ENCODE measurements at regions not wholly inside any gene's neighbourhood (a gene's known extent, or its start where the extent isn't known, plus 50 kb on each side); places are given as distances from the start of the nearest gene placed in this dataset.

GRCh38 chr2:173782681-173783080 is 182.5 kb downstream of the SP3 start:
- no peak for DNase-seq (ENCODE audit: low spot score)
- in situ Hi-C loops (cut with MboI; ENCODE audit: low sequenced_read_pairs, unreplicated experiment): no loop called here
- no peak for TF ChIP-seq CTCF (IDR thresholded peaks at IDR 0.05; ENCODE audit: borderline replicate concordance, control extremely low read depth, extremely low read depth, insufficient read depth, missing control alignments)

GRCh38 chr2:173783382-173783781 is 181.8 kb downstream of the SP3 start:
- no peak for DNase-seq (ENCODE audit: low spot score)
- TF ChIP-seq CTCF (IDR thresholded peaks at IDR 0.05; ENCODE audit: borderline replicate concordance, control extremely low read depth, extremely low read depth, insufficient read depth, missing control alignments): no peak
- in situ Hi-C loops (cut with MboI; ENCODE audit: low sequenced_read_pairs, unreplicated experiment): no loop called here

- no peak for TF ChIP-seq CTCF (IDR thresholded peaks at IDR 0.05; ENCODE audit: borderline replicate concordance, control extremely low read depth, extremely low read depth, insufficient read depth, missing control alignments)
- in situ Hi-C loops (cut with MboI; ENCODE audit: low sequenced_read_pairs, unreplicated experiment): no loop called here
- DNase-seq (ENCODE audit: low spot score): no peak
These were observed 179.4 kb downstream of the SP3 start for GRCh38 chr2:173785813-173786212.

GRCh38 chr2:173791502-173791901 is 173.7 kb downstream of the SP3 start:
- in situ Hi-C loops (cut with MboI; ENCODE audit: low sequenced_read_pairs, unreplicated experiment): no loop called here
- no peak for TF ChIP-seq CTCF (IDR thresholded peaks at IDR 0.05; ENCODE audit: borderline replicate concordance, control extremely low read depth, extremely low read depth, insufficient read depth, missing control alignments)
- no peak for DNase-seq (ENCODE audit: low spot score)

GRCh38 chr2:173792166-173792565 is 173.0 kb downstream of the SP3 start:
- in situ Hi-C loops (cut with MboI; ENCODE audit: low sequenced_read_pairs, unreplicated experiment): no loop called here
- no peak for TF ChIP-seq CTCF (IDR thresholded peaks at IDR 0.05; ENCODE audit: borderline replicate concordance, control extremely low read depth, extremely low read depth, insufficient read depth, missing control alignments)
- DNase-seq (ENCODE audit: low spot score): no peak

GRCh38 chr2:173792741-173793140 is 172.4 kb downstream of the SP3 start:
- TF ChIP-seq CTCF (IDR thresholded peaks at IDR 0.05; ENCODE audit: borderline replicate concordance, control extremely low read depth, extremely low read depth, insufficient read depth, missing control alignments): no peak
- in situ Hi-C loops (cut with MboI; ENCODE audit: low sequenced_read_pairs, unreplicated experiment): no loop called here
- DNase-seq (ENCODE audit: low spot score): no peak

All from GM13976 (cell line).